H9 (cell line): ENCODE measurements at regions not wholly inside any gene's neighbourhood (a gene's known extent, or its start where the extent isn't known, plus 50 kb on each side); places are given as distances from the start of the nearest gene placed in this dataset.

ENCODE experiments used
- DNase-seq: peaks from one replicate; pipeline ENCODE4 v3.0.0-alpha.2; 2017
- H2AFZ ChIP-seq: one replicate; pipeline ENCODE4 v1.6.1; 2013; ENCODE audit warnings: mild to moderate bottlenecking, low read length, control low read depth, moderate library complexity
- H2AK5ac ChIP-seq: 2 replicates; pipeline ENCODE4 v1.6.1; 2013; ENCODE audit warnings: low read length, control low read depth, mixed read lengths; ENCODE audit not compliant: insufficient read length
- H2BK120ac ChIP-seq: one replicate; pipeline ENCODE4 v1.6.1; 2013; ENCODE audit warnings: low read depth, mild to moderate bottlenecking, low read length, control low read depth, inconsistent platforms; ENCODE audit not compliant: poor library complexity, severe bottlenecking
- H2BK12ac ChIP-seq: 2 replicates; pipeline ENCODE4 v1.6.1; 2013; ENCODE audit warnings: low read length, control low read depth, mixed read lengths, low read depth; ENCODE audit not compliant: insufficient read length
- H2BK15ac ChIP-seq: 2 replicates; pipeline ENCODE4 v1.6.1; 2013; ENCODE audit warnings: low read depth, low read length, control low read depth
- H2BK20ac ChIP-seq: one replicate; pipeline ENCODE4 v1.6.1; 2013; ENCODE audit warnings: low read depth, mild to moderate bottlenecking, low read length, control low read depth, inconsistent platforms; ENCODE audit not compliant: poor library complexity, severe bottlenecking
- H2BK5ac ChIP-seq: 2 replicates; pipeline ENCODE4 v1.6.1; 2013; ENCODE audit warnings: low read length, control low read depth, mixed read lengths; ENCODE audit not compliant: insufficient read length
- H3K14ac ChIP-seq: 2 replicates; pipeline ENCODE4 v1.6.1; 2013; ENCODE audit warnings: low read length, control low read depth; ENCODE audit not compliant: insufficient read depth
- H3K18ac ChIP-seq: 2 replicates; pipeline ENCODE4 v1.6.1; 2013; ENCODE audit warnings: low read depth, mild to moderate bottlenecking, mixed read lengths, low read length, control low read depth; ENCODE audit not compliant: insufficient read length
- H3K23ac ChIP-seq: 2 replicates; pipeline ENCODE4 v1.6.1; 2013; ENCODE audit warnings: low read length, control low read depth, mixed read lengths, low read depth; ENCODE audit not compliant: insufficient read length
- H3K23me2 ChIP-seq: 2 replicates; pipeline ENCODE4 v1.6.1; 2013; ENCODE audit warnings: low read depth, mild to moderate bottlenecking, mixed read lengths, low read length, control low read depth; ENCODE audit not compliant: insufficient read length, poor library complexity, severe bottlenecking
- H3K27ac ChIP-seq: 2 replicates; pipeline ENCODE4 v1.5.1; 2013; ENCODE audit warnings: low read length, control low read depth, mixed read lengths, low read depth; ENCODE audit not compliant: insufficient read length
- H3K27me3 ChIP-seq: 2 replicates; pipeline ENCODE4 v1.6.1; 2013; ENCODE audit warnings: low read length, control low read depth, inconsistent platforms; ENCODE audit not compliant: insufficient read depth
- H3K4ac ChIP-seq: 2 replicates; pipeline ENCODE4 v1.6.1; 2013; ENCODE audit warnings: low read depth, mild to moderate bottlenecking, control low read depth, inconsistent platforms, low read length, moderate library complexity
- H3K4me1 ChIP-seq: 2 replicates; pipeline ENCODE4 v1.6.1; 2013; ENCODE audit warnings: low read length, control low read depth, inconsistent platforms; ENCODE audit not compliant: insufficient read depth
- H3K4me2 ChIP-seq: 2 replicates; pipeline ENCODE4 v1.6.1; 2013; ENCODE audit warnings: low read length, control low read depth, mixed read lengths; ENCODE audit not compliant: insufficient read length, insufficient read depth
- H3K56ac ChIP-seq: 2 replicates; pipeline ENCODE4 v1.6.1; 2013; ENCODE audit warnings: low read depth, mild to moderate bottlenecking, mixed read lengths, low read length, control low read depth; ENCODE audit not compliant: insufficient read length
- H3K79me1 ChIP-seq: 2 replicates; pipeline ENCODE4 v1.6.1; 2013; ENCODE audit warnings: low read depth, mild to moderate bottlenecking, moderate library complexity, low read length, control low read depth, inconsistent platforms; ENCODE audit not compliant: insufficient read depth, poor library complexity, severe bottlenecking
- H3K79me2 ChIP-seq: 2 replicates; pipeline ENCODE4 v1.6.1; 2013; ENCODE audit warnings: low read length, control low read depth, inconsistent platforms; ENCODE audit not compliant: insufficient read depth
- H3K9ac ChIP-seq: 2 replicates; pipeline ENCODE4 v1.6.1; 2013; ENCODE audit warnings: low read length, control low read depth, mixed read lengths; ENCODE audit not compliant: insufficient read length; ENCODE audit errors: extremely low read depth
- H3K9me3 ChIP-seq: one replicate; pipeline ENCODE4 v1.6.1; 2013; ENCODE audit warnings: low read depth, low read length, inconsistent platforms; ENCODE audit not compliant: control insufficient read depth
- H3T11ph ChIP-seq: one replicate; pipeline ENCODE4 v1.6.1; 2013; ENCODE audit warnings: mild to moderate bottlenecking, low read length, control low read depth, inconsistent platforms
- H4K20me1 ChIP-seq: one replicate; pipeline ENCODE4 v1.6.1; 2013; ENCODE audit not compliant: control insufficient read depth, insufficient read length, insufficient read depth
- H4K5ac ChIP-seq: 2 replicates; pipeline ENCODE4 v1.6.1; 2013; ENCODE audit warnings: low read depth, mild to moderate bottlenecking, mixed read lengths, low read length, control low read depth; ENCODE audit not compliant: insufficient read length
- H4K8ac ChIP-seq: replicated peaks from 2 replicates; pipeline ENCODE4 v1.6.1; 2013; ENCODE audit warnings: low read length, control low read depth, mixed read lengths, low read depth; ENCODE audit not compliant: insufficient read length
- H4K91ac ChIP-seq: 2 replicates; pipeline ENCODE4 v1.6.1; 2013; ENCODE audit warnings: low read depth, mild to moderate bottlenecking, moderate library complexity, mixed read lengths, low read length, control low read depth; ENCODE audit not compliant: insufficient read length
- H3K27ac Mint-ChIP-seq, 3 experiments: 2 replicates in 2 of 3; 3 replicates in 1 of 3; pipeline ENCODE4 v1.8.0; 2020 to 2021; ENCODE audit warnings: mixed read lengths in 3 of 3, mild to moderate bottlenecking in 1 of 3, moderate library complexity in 1 of 3
- H3K27me3 Mint-ChIP-seq: 2 replicates; pipeline ENCODE4 v1.8.0; 2021; ENCODE audit warnings: low read depth, mild to moderate bottlenecking, moderate library complexity, mixed read lengths
- H3K36me3 Mint-ChIP-seq, 3 experiments: 2 replicates in 2 of 3; 3 replicates in 1 of 3; pipeline ENCODE4 v1.8.0; 2020 to 2021; ENCODE audit warnings: low read depth in 3 of 3, mixed read lengths in 3 of 3; ENCODE audit not compliant: insufficient read depth in 1 of 3
- H3K4me1 Mint-ChIP-seq, 2 experiments: 2 replicates each; pipeline ENCODE4 v1.8.0; 2020; ENCODE audit warnings: mixed read lengths in 2 of 2
- H3K4me3 Mint-ChIP-seq, 2 experiments: 2 replicates in 1 of 2; 3 replicates in 1 of 2; pipeline ENCODE4 v1.8.0; 2020 to 2021; ENCODE audit warnings: mild to moderate bottlenecking in 2 of 2, mixed read lengths in 2 of 2, moderate library complexity in 1 of 2
- H3K9me3 Mint-ChIP-seq, 2 experiments: 2 replicates in 1 of 2; 3 replicates in 1 of 2; pipeline ENCODE4 v1.8.0; 2020; ENCODE audit warnings: mild to moderate bottlenecking in 2 of 2, mixed read lengths in 2 of 2, moderate library complexity in 1 of 2
- WGBS: extraction: QIAGEN DNeasy Blood & Tissue Kit; methylation state at CpG from one replicate; pipeline ENCODE4 v1.1.7; 2013; ENCODE audit warnings: missing lambda C conversion rate, low lambda C conversion rate, mixed read lengths; ENCODE audit not compliant: insufficient read length; ENCODE audit errors: extremely low coverage; 5-methylcytosine and 5-hydroxymethylcytosine counted together
- TF ChIP-seq, protein P1 (sequence below): fragments of 200-600 bp; sonication (generic); conservative IDR thresholded peaks from 3 replicates; pipeline ENCODE4 v1.8.0; 2021; ENCODE audit warnings: antibody characterized with exemption, mild to moderate bottlenecking

DNA sequence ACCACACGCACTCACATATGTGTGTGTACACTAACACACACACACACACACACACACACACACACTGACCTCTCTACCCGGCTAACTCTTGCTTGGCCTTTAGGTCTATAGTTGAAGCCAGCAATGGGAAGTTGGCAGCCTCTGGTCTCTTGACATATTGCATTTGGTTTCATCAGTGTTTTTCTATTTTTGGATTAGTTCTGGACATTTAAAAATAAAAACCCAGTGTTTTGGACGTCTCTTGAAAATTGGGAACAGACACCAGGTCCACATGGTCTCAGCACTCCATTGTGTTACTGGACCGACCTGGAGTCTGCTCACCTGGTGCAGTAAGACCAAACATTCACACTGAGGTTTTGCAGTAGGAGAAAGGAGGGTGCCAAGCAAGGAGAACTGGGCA is 50.4 kb upstream of the AFF3 start:
- H2BK12ac ChIP-seq, result no peak overlapping the region
- no peak overlapping the region for H2BK120ac ChIP-seq
- H3K27me3 ChIP-seq, result no peaks in the 10 kb centered on the region
- H4K91ac ChIP-seq, result no peak overlapping the region
- H3K18ac ChIP-seq, result no peak overlapping the region
- no peak overlapping the region for H3K27ac ChIP-seq
- peaks cover 4% of the 10 kb centered on the region for H3K4me1 ChIP-seq
- H2AK5ac ChIP-seq, result no peak overlapping the region
- H4K5ac ChIP-seq, result no peak overlapping the region
- Mint-ChIP-seq H3K4me3 (no peak overlapping the region), H3K27ac (no peak overlapping the region), H3K27me3 (peaks cover 45% of the 10 kb centered on the region), H3K36me3 (no peaks in the 10 kb centered on the region), H3K4me1 (peaks cover 12 to 16% of the 10 kb centered on the region in 2 experiments), H3K9me3 (no peaks in the 10 kb centered on the region)
- no peaks in the 10 kb centered on the region for H3K23me2 ChIP-seq
- H4K8ac ChIP-seq, result no peak overlapping the region
- TF ChIP-seq, protein P1, sequence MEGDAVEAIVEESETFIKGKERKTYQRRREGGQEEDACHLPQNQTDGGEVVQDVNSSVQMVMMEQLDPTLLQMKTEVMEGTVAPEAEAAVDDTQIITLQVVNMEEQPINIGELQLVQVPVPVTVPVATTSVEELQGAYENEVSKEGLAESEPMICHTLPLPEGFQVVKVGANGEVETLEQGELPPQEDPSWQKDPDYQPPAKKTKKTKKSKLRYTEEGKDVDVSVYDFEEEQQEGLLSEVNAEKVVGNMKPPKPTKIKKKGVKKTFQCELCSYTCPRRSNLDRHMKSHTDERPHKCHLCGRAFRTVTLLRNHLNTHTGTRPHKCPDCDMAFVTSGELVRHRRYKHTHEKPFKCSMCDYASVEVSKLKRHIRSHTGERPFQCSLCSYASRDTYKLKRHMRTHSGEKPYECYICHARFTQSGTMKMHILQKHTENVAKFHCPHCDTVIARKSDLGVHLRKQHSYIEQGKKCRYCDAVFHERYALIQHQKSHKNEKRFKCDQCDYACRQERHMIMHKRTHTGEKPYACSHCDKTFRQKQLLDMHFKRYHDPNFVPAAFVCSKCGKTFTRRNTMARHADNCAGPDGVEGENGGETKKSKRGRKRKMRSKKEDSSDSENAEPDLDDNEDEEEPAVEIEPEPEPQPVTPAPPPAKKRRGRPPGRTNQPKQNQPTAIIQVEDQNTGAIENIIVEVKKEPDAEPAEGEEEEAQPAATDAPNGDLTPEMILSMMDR, result no peak
- H3K14ac ChIP-seq, result no peak overlapping the region
- H3K9ac ChIP-seq, result no peak overlapping the region
- no peaks in the 10 kb centered on the region for H4K20me1 ChIP-seq
- no peaks in the 10 kb centered on the region for H3K9me3 ChIP-seq
- no peaks in the 10 kb centered on the region for H3K79me2 ChIP-seq
- H2BK20ac ChIP-seq, result no peak overlapping the region
- DNase-seq, result no peak
- no peak overlapping the region for H2BK15ac ChIP-seq
- no peak overlapping the region for H2BK5ac ChIP-seq
- no peaks in the 10 kb centered on the region for H3K79me1 ChIP-seq
- no peak overlapping the region for H2AFZ ChIP-seq
- H3K4me2 ChIP-seq, result no peak overlapping the region
- no CpG with 5 or more reads among the region's 4 CpGs for WGBS
- H3K23ac ChIP-seq, result no peak overlapping the region
- no peak overlapping the region for H3K4ac ChIP-seq
- no peak overlapping the region for H3K56ac ChIP-seq
- no peak overlapping the region for H3T11ph ChIP-seq
